K562 (cell line): ENCODE measurements at regions not wholly inside any gene's neighbourhood (a gene's known extent, or its start where the extent isn't known, plus 50 kb on each side); places are given as distances from the start of the nearest gene placed in this dataset.

Experiments used
- ATAC-seq: fragments of 200-7000 bp; cut with Tn5 transposase; 3 replicates; pipeline ENCODE4 v1.9.1; 2020; ENCODE audit warnings: moderate library complexity
- BruUV-seq: library from RNA; stranded (reverse); fragments of 400-500 nt; replicated peaks from 2 replicates; lab custom pipeline; 2021; lab: Mats Ljungman, UMichigan
- CTCF ChIA-PET: fragments of 300-600 bp; formaldehyde crosslinking; extraction: SDS; loops from one replicate; lab custom pipeline; 2021; ENCODE audit warnings: low intra/inter-chr PET ratio; lab: Yijun Ruan, JAX
- POLR2A ChIA-PET: fragments of 300-600, 350-650 bp; sonication (Branson Sonifier 250); formaldehyde crosslinking; extraction: SDS; loops from one replicate; lab custom pipeline; 2021; ENCODE audit warnings: antibody characterized with exemption, inconsistent platforms; lab: Yijun Ruan, JAX
- DNase-seq, 4 experiments: peaks; one replicate each; pipeline versions ENCODE4 v3.0.0 to v3.0.0-alpha.2; 2011 to 2018; ENCODE audit warnings: low spot score in 3 of 4, mixed read lengths in 3 of 4; ENCODE audit errors: extremely low read depth in 1 of 4
- FAIRE-seq: peaks from 2 replicates; lab custom pipeline; 2011; peaks lifted over from hg19 to GRCh38; lab: Jason Lieb, UNC
- H2AFZ ChIP-seq: 2 replicates; pipeline ENCODE4 v1.6.0; 2011; ENCODE audit warnings: low read depth, low read length, control low read depth, inconsistent platforms
- H3K27ac ChIP-seq: fragments of 200-600 bp; 3 replicates; pipeline ENCODE4 v1.8.0; 2011; ENCODE audit warnings: low read depth, mild to moderate bottlenecking, control low read depth, inconsistent platforms, low read length, moderate library complexity, mixed read lengths; ENCODE audit errors: extremely low read depth
- H3K27me3 ChIP-seq, 2 experiments: fragments of 300-600 bp in 1 of 2; 2 replicates in 1 of 2; 3 replicates in 1 of 2; pipeline versions ENCODE4 v1.6.0 to v1.8.0; 2011; ENCODE audit warnings: inconsistent platforms in 2 of 2, low read length in 2 of 2, mild to moderate bottlenecking in 1 of 2, mixed read lengths in 1 of 2, moderate library complexity in 1 of 2; ENCODE audit not compliant: control insufficient read depth in 2 of 2, insufficient read depth in 2 of 2
- H3K36me3 ChIP-seq: fragments of 300-600 bp; 3 replicates; pipeline ENCODE4 v1.8.0; 2011; ENCODE audit warnings: mild to moderate bottlenecking, low read length, inconsistent platforms; ENCODE audit not compliant: control insufficient read depth, insufficient read depth
- H3K4me1 ChIP-seq, 2 experiments: fragments of 200-600 bp in 1 of 2; replicated peaks in 1 of 2; 2 replicates in 1 of 2; 3 replicates in 1 of 2; pipeline versions ENCODE4 v1.5.1 to v1.8.0; 2011; ENCODE audit warnings: inconsistent platforms in 2 of 2, low read length in 2 of 2, mild to moderate bottlenecking in 1 of 2, mixed read lengths in 1 of 2, moderate library complexity in 1 of 2; ENCODE audit not compliant: control insufficient read depth in 2 of 2, insufficient read depth in 2 of 2
- H3K4me2 ChIP-seq: 2 replicates; pipeline ENCODE4 v1.6.1; 2011; ENCODE audit warnings: low read length, control low read depth, inconsistent platforms, mixed read lengths; ENCODE audit not compliant: insufficient read depth
- H3K4me3 ChIP-seq: fragments of 200-600 bp; sonication (generic), shearing (Covaris generic); 2 replicates; pipeline ENCODE4 v1.5.1; 2016; ENCODE audit warnings: control low read depth, inconsistent platforms
- H3K79me2 ChIP-seq: fragments of 200-600 bp; 3 replicates; pipeline ENCODE4 v1.8.0; 2011; ENCODE audit warnings: low read length, inconsistent platforms; ENCODE audit not compliant: control insufficient read depth, insufficient read depth
- H3K9ac ChIP-seq, 2 experiments: 2 replicates each; pipeline versions ENCODE4 v1.6.0 to v1.6.1; 2011; ENCODE audit warnings: low read depth in 2 of 2, low read length in 2 of 2, control low read depth in 1 of 2, inconsistent platforms in 1 of 2, mild to moderate bottlenecking in 1 of 2, mixed read lengths in 1 of 2; ENCODE audit not compliant: insufficient read depth in 1 of 2
- H3K9me1 ChIP-seq: one replicate; pipeline ENCODE4 v1.6.0; 2011; ENCODE audit warnings: inconsistent platforms, mild to moderate bottlenecking, low read length, moderate library complexity; ENCODE audit not compliant: control insufficient read depth, insufficient read depth
- H3K9me3 ChIP-seq: replicated peaks from 2 replicates; pipeline ENCODE4 v1.5.1; 2011; ENCODE audit warnings: low read depth, low read length, inconsistent platforms; ENCODE audit not compliant: control insufficient read depth, insufficient read depth
- H4K20me1 ChIP-seq: replicated peaks from 2 replicates; pipeline ENCODE4 v1.6.1; 2011; ENCODE audit warnings: low read length, inconsistent platforms, mixed read lengths; ENCODE audit not compliant: control insufficient read depth, insufficient read depth
- CAMTA2 ChIP-seq: fragments of 250-450 bp; sonication (Bioruptor Pico); conservative IDR thresholded peaks from 2 replicates; pipeline ENCODE4 v1.5.1; 2022
- CBX3 ChIP-seq, 2 experiments: IDR thresholded peaks; 1 replicate in 1 of 2; 2 replicates in 1 of 2; pipeline ENCODE4 v1.6.1; 2012; ENCODE audit warnings: inconsistent platforms in 2 of 2, low read length in 2 of 2, borderline replicate concordance in 1 of 2, control low read depth in 1 of 2
- CCAR2 ChIP-seq: fragments of 200-400 bp; formaldehyde crosslinking; IDR thresholded peaks from 2 replicates; pipeline ENCODE4 v1.6.1; 2017; ENCODE audit warnings: mild to moderate bottlenecking, low read depth, low read length
- CREBBP ChIP-seq: IDR thresholded peaks from one replicate; pipeline ENCODE4 v1.6.1; 2012; ENCODE audit warnings: low read depth, mild to moderate bottlenecking, control low read depth, inconsistent platforms, low read length
- CSDE1 ChIP-seq, 2 experiments: fragments of 450-650 bp; IDR thresholded peaks; 2 replicates each; pipeline ENCODE4 v1.6.1; 2016; ENCODE audit warnings: mild to moderate bottlenecking in 1 of 2
- HDAC6 ChIP-seq: IDR thresholded peaks from 2 replicates; pipeline ENCODE4 v1.6.1; 2012; ENCODE audit warnings: low read depth, mild to moderate bottlenecking, control low read depth, inconsistent platforms, low read length, moderate library complexity
- NCOA4 ChIP-seq: fragments of 450-650 bp; IDR thresholded peaks from 2 replicates; pipeline ENCODE4 v1.6.1; 2018; ENCODE audit warnings: mild to moderate bottlenecking; ENCODE audit not compliant: partially characterized antibody
- NEUROD1 ChIP-seq: fragments of 150-350 bp; IDR thresholded peaks from 2 replicates; pipeline ENCODE4 v1.6.1; 2014; ENCODE audit warnings: borderline replicate concordance, low read length, low read depth; ENCODE audit not compliant: partially characterized antibody
- POLR2AphosphoS5 ChIP-seq: IDR thresholded peaks from 2 replicates; pipeline ENCODE4 v1.6.1; 2011; ENCODE audit warnings: mild to moderate bottlenecking, low read depth, low read length, moderate library complexity; ENCODE audit not compliant: control insufficient read depth, insufficient read depth
- POLR2H ChIP-seq: IDR thresholded peaks from 2 replicates; pipeline ENCODE4 v1.6.1; 2016; ENCODE audit warnings: missing genetic modification characterization, low read depth, mild to moderate bottlenecking, control low read depth, missing compliant biosample characterization, moderate library complexity
- TAF9B ChIP-seq: fragments of 450-650 bp; IDR thresholded peaks from 2 replicates; pipeline ENCODE4 v1.6.1; 2018; ENCODE audit warnings: mild to moderate bottlenecking; ENCODE audit not compliant: partially characterized antibody
- YBX1 ChIP-seq: fragments of 450-650 bp; IDR thresholded peaks from 2 replicates; pipeline ENCODE4 v1.7.1; 2016; ENCODE audit warnings: mild to moderate bottlenecking
- ZNF444 ChIP-seq: fragments of 250-450 bp; sonication (Bioruptor Pico); IDR thresholded peaks from 2 replicates; pipeline ENCODE4 v1.4.0; 2020; ENCODE audit warnings: mild to moderate bottlenecking, moderate library complexity
- WGBS: fragments of 100-300 bp; shearing (Covaris generic); methylation state at CpG from one replicate; pipeline ENCODE4 v1.1.6; 2016; ENCODE audit warnings: low coverage, mixed read lengths; ENCODE audit not compliant: insufficient coverage; ENCODE audit errors: missing lambda C conversion rate; 5-methylcytosine and 5-hydroxymethylcytosine counted together
- in situ Hi-C: fragments of 300-500 bp; cut with MboI; formaldehyde crosslinking; loops from 4 replicates; pipeline ENCODE4 v1.15.0; 2018; ENCODE audit warnings: inconsistent platforms, mixed read lengths
- intact Hi-C: fragments of 100-400 bp; cut with micrococcal nuclease; formaldehyde crosslinking; loops from 2 replicates; pipeline ENCODE4 v1.14.2; 2022

DNA sequence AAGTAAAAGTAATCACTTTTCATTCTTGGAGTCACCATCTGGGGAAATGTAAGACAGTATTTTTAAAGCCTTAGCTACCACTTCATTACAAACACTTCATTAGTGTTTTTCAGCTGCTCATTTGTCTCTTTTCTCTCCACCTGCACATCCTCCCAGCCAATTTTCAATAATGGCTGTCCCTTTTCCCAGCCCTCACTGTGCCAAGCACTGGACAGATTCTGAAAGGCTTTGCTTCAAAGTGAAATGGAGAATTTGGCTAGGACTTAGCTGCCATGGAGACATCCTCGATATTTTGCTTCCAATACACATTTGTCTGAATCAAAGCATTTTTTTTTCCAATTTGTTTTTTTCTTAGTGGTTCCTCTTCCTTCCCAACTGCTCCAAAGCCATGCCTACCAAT lies 272.4 kb upstream of the NRXN1 start (continued):
- TF ChIP-seq HDAC6 (no peak), POLR2H (no peak), CSDE1 (IDR thresholded peaks at IDR 0.05) (no peak), CAMTA2 (CRISPR knock-in tag) (no peak)
- TF ChIP-seq, all 486 proteins: peak for 0

DNA sequence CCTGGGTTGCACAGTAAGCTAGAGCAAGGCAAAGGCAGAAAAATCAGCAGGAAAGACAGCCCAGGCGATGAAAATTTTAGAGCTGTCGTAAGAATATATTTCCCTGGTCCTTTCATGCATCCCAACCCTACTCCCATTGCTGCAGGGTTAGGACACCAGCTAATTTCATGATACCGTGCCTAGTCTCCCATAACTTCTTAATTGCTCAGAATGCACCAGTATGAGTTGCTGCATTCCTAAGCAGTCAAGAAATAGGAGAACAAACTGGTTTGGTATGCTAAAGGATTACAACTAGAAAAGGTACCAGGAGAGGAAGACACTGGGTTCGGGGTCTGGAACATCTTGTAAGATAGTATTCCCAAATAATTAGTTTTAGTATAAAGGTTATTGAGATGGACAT lies 269.4 kb upstream of the NRXN1 start:
- DNase-seq (no peak), ATAC-seq (no peak), FAIRE-seq (no peak)
- Histone ChIP-seq H3K36me3 (no peaks in the 10 kb centered on the region), H3K4me2 (no peak overlapping the region), H3K4me3 (no peak overlapping the region), H3K9me3 (peaks cover 2% of the 10 kb centered on the region; the same call in 1 of the 2 replicates), H4K20me1 (no peaks in the 10 kb centered on the region), H2AFZ (no peak overlapping the region), H3K27ac (no peak overlapping the region), H3K27me3 (no peaks in the 10 kb centered on the region), H3K9ac (no peak overlapping the region), H3K4me1 (no peaks in the 10 kb centered on the region), H3K79me2 (no peaks in the 10 kb centered on the region), H3K9me1 (no peaks in the 10 kb centered on the region)
- WGBS = 0% methylated on average over 4 of the region's 4 CpGs
- BruUV-seq = no TSS peak
- intact Hi-C loops = no loop called here
- in situ Hi-C loops = no loop called here
- ChIA-PET CTCF (no interaction called here), POLR2A (no interaction called here)
- no peak for TF ChIP-seq TAF9B
- no peak for TF ChIP-seq NCOA4
- TF ChIP-seq CCAR2 = no peak
- no peak for TF ChIP-seq CREBBP
- no peak for TF ChIP-seq NEUROD1
- TF ChIP-seq YBX1 = no peak
- no peak for TF ChIP-seq CBX3 (IDR thresholded peaks at IDR 0.05; ENCODE audit: borderline replicate concordance in 1 of 2, low read length in 2 of 2)
- no peak for TF ChIP-seq POLR2AphosphoS5
- no peak for TF ChIP-seq ZNF444
